ENCODE measurements at regions not wholly inside any gene's neighbourhood (a gene's known extent, or its start where the extent isn't known, plus 50 kb on each side); places are given as distances from the start of the nearest gene placed in this dataset.

DNA sequence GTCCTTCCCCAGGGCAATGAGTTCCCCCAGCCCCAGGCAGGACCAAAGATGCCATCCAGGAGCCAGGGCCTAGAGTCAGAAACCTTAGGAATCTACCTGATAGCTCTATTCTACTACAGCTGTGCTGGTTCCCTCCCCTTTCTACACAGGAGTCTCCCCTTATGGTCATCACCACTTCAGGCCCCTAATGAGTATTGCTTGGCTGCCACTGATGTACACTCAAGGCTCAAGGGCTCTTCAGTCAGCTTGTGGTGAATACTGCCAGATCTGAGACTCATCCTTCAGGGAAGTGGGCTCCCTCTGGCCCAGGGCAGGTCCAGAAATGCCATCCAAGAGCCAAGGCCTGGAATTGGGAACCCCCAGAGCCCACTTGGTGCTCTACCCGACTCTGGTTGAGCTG lies 248.6 kb downstream of the ALDH8A1 start (continued):
- TF ChIP-seq MITF (IDR thresholded peaks at IDR 0.05) (no peak), KLF6 (CRISPR knock-in tag; IDR thresholded peaks at IDR 0.05; ENCODE audit: borderline replicate concordance) (no peak)

DNA sequence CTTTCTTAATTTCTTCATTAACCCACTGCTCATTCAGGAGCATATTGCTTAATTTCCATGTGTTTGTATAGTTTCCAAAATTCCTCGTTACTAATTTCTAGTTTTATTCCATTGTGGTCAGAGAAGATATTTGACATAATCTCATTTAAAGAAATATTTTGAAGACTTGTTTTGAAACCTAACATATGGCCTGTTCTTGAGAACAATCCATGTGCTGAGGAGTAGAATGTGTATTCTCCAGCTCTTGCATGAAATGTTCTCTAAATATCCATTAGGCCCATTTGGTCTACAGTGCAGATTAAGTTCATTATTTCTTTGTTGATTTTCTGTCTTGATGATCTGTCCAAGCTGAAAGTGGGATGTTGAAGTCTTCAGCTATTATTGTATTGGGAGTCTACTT lies 251.7 kb downstream of the ALDH8A1 start:
- no peak overlapping the region for H3K9ac ChIP-seq (ENCODE audit: insufficient read depth in 1 of 2, low read depth in 2 of 2, low read length in 2 of 2)
- no peaks in the 10 kb centered on the region for H3K4me1 ChIP-seq (replicated peaks in 1 of 2; ENCODE audit: control insufficient read depth in 2 of 2, insufficient read depth in 2 of 2, low read length in 2 of 2)
- ChIA-PET POLR2A (no interaction called here), CTCF (ENCODE audit: low intra/inter-chr PET ratio) (no interaction called here)
- H3K9me3 ChIP-seq (replicated peaks; ENCODE audit: control insufficient read depth, insufficient read depth, low read depth, low read length) = no peaks in the 10 kb centered on the region
- no peak for TF ChIP-seq ADNP (tag; IDR thresholded peaks at IDR 0.05)
- TF ChIP-seq, protein P1, sequence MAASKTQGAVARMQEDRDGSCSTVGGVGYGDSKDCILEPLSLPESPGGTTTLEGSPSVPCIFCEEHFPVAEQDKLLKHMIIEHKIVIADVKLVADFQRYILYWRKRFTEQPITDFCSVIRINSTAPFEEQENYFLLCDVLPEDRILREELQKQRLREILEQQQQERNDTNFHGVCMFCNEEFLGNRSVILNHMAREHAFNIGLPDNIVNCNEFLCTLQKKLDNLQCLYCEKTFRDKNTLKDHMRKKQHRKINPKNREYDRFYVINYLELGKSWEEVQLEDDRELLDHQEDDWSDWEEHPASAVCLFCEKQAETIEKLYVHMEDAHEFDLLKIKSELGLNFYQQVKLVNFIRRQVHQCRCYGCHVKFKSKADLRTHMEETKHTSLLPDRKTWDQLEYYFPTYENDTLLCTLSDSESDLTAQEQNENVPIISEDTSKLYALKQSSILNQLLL (CRISPR knock-in tag; IDR thresholded peaks at IDR 0.05; ENCODE audit: borderline replicate concordance) = no peak
- TF ChIP-seq, protein P2, sequence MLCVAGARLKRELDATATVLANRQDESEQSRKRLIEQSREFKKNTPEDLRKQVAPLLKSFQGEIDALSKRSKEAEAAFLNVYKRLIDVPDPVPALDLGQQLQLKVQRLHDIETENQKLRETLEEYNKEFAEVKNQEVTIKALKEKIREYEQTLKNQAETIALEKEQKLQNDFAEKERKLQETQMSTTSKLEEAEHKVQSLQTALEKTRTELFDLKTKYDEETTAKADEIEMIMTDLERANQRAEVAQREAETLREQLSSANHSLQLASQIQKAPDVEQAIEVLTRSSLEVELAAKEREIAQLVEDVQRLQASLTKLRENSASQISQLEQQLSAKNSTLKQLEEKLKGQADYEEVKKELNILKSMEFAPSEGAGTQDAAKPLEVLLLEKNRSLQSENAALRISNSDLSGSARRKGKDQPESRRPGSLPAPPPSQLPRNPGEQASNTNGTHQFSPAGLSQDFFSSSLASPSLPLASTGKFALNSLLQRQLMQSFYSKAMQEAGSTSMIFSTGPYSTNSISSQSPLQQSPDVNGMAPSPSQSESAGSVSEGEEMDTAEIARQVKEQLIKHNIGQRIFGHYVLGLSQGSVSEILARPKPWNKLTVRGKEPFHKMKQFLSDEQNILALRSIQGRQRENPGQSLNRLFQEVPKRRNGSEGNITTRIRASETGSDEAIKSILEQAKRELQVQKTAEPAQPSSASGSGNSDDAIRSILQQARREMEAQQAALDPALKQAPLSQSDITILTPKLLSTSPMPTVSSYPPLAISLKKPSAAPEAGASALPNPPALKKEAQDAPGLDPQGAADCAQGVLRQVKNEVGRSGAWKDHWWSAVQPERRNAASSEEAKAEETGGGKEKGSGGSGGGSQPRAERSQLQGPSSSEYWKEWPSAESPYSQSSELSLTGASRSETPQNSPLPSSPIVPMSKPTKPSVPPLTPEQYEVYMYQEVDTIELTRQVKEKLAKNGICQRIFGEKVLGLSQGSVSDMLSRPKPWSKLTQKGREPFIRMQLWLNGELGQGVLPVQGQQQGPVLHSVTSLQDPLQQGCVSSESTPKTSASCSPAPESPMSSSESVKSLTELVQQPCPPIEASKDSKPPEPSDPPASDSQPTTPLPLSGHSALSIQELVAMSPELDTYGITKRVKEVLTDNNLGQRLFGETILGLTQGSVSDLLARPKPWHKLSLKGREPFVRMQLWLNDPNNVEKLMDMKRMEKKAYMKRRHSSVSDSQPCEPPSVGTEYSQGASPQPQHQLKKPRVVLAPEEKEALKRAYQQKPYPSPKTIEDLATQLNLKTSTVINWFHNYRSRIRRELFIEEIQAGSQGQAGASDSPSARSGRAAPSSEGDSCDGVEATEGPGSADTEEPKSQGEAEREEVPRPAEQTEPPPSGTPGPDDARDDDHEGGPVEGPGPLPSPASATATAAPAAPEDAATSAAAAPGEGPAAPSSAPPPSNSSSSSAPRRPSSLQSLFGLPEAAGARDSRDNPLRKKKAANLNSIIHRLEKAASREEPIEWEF (CRISPR knock-in tag; IDR thresholded peaks at IDR 0.05) = no peak
- TF ChIP-seq KAT7 (CRISPR knock-in tag; IDR thresholded peaks at IDR 0.05; ENCODE audit: borderline replicate concordance) = no peak
- BruUV-seq (replicated peaks) = no TSS peak
- no peaks in the 10 kb centered on the region for H3K79me2 ChIP-seq (ENCODE audit: control insufficient read depth, insufficient read depth, low read length)
- intact Hi-C loops (cut with micrococcal nuclease) = no loop called here
- H3K27ac ChIP-seq (ENCODE audit: extremely low read depth, low read depth, low read length) = no peak overlapping the region
- H3K27me3 ChIP-seq (ENCODE audit: control insufficient read depth in 2 of 2, insufficient read depth in 2 of 2, low read length in 2 of 2) = peaks cover 0 to 12% of the 10 kb centered on the region in 2 experiments; a peak in 2 of 5 replicates
- ATAC-seq = no peak
- FAIRE-seq = no peak
- WGBS (ENCODE audit: insufficient coverage, low coverage, missing lambda C conversion rate) = 0% methylated on average over 1 of the region's 1 CpG
- H2AFZ ChIP-seq (ENCODE audit: low read depth, low read length) = no peak overlapping the region
- in situ Hi-C loops (cut with MboI) = no loop called here
- H4K20me1 ChIP-seq (replicated peaks; ENCODE audit: control insufficient read depth, insufficient read depth, low read length) = no peaks in the 10 kb centered on the region
- no peak for DNase-seq (ENCODE audit: extremely low read depth in 1 of 4, low spot score in 3 of 4)
- H3K36me3 ChIP-seq (ENCODE audit: control insufficient read depth, insufficient read depth, low read length) = no peaks in the 10 kb centered on the region
- H3K4me2 ChIP-seq (ENCODE audit: insufficient read depth, low read length) = no peak overlapping the region
- H3K4me3 ChIP-seq = no peak overlapping the region
- no peaks in the 10 kb centered on the region for H3K9me1 ChIP-seq (ENCODE audit: control insufficient read depth, insufficient read depth, low read length)
